ENCODE measurements at regions not wholly inside any gene's neighbourhood (a gene's known extent, or its start where the extent isn't known, plus 50 kb on each side); places are given as distances from the start of the nearest gene placed in this dataset.
A peak's percentile ranks its signal among the peaks of the same experiment; 100 is the strongest.

DNA sequence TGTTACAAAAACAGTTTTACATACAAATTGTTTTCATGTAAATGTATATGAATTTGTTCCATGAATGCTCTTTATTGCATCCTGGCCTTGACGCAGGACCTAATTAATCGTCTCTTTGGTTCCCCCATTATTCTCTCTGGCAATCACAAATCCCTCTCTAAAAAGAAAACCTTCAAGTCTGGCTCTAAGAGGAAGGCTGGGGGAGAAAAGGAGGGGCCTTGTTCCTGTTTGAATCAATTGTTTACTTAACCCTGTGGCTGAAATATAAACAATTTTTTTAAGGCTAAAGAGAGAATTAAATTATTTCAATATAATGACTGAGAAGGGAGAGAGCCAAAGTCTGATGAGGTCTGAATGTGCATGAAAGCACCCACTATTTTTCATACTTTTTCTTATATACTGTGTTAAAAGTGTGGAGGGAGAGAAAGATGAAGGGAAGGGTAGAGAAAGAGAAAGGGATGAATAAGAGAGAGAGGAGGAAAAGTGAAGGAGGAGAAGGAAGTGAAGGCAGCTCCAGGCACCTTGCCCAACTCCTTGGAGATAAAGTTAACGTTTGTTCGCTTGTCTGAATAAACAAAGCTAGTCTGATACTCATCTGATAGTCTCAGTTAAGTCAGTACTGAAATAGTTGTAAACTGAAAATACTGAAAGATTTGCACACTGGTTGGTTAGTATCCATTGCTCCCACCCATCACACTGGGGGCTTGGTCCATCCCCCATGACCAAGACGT lies 116.4 kb upstream of the SPDL1 start:
- no peak for TF ChIP-seq EZH2 (IDR thresholded peaks at IDR 0.05; ENCODE audit: borderline replicate concordance)
- TF ChIP-seq, protein P1, sequence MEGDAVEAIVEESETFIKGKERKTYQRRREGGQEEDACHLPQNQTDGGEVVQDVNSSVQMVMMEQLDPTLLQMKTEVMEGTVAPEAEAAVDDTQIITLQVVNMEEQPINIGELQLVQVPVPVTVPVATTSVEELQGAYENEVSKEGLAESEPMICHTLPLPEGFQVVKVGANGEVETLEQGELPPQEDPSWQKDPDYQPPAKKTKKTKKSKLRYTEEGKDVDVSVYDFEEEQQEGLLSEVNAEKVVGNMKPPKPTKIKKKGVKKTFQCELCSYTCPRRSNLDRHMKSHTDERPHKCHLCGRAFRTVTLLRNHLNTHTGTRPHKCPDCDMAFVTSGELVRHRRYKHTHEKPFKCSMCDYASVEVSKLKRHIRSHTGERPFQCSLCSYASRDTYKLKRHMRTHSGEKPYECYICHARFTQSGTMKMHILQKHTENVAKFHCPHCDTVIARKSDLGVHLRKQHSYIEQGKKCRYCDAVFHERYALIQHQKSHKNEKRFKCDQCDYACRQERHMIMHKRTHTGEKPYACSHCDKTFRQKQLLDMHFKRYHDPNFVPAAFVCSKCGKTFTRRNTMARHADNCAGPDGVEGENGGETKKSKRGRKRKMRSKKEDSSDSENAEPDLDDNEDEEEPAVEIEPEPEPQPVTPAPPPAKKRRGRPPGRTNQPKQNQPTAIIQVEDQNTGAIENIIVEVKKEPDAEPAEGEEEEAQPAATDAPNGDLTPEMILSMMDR (IDR thresholded peaks at IDR 0.05; ENCODE audit: poor library complexity): no peak
- TF ChIP-seq EZH2phosphoT487 (IDR thresholded peaks at IDR 0.05; ENCODE audit: low read depth, severe bottlenecking, unreplicated experiment): no peak
- H3K27ac ChIP-seq: no peak overlapping the region
- H3K4me2 ChIP-seq: peak overlapping the region; percentile 17
- H2AFZ ChIP-seq: peak overlapping the region; percentile 9
- no peaks in the 10 kb centered on the region for H3K36me3 ChIP-seq (replicated peaks; ENCODE audit: insufficient read depth, low read depth)
- H3K79me2 ChIP-seq: no peaks in the 10 kb centered on the region
- H3K4me1 ChIP-seq (ENCODE audit: insufficient read depth): peaks cover 12% of the 10 kb centered on the region
- H3K9me3 ChIP-seq (ENCODE audit: low read depth): no peaks in the 10 kb centered on the region
- WGBS (ENCODE audit: low lambda C conversion rate, missing lambda C conversion rate): 46% methylated on average over 5 of the region's 5 CpGs
- H3K4me3 ChIP-seq: no peak overlapping the region
- DNase-seq (ENCODE audit: low spot score): no peak
- no peaks in the 10 kb centered on the region for H3K9me2 ChIP-seq (replicated peaks; ENCODE audit: insufficient read depth)
- H4K20me1 ChIP-seq (ENCODE audit: insufficient read depth, poor library complexity, severe bottlenecking): no peaks in the 10 kb centered on the region
- no peaks in the 10 kb centered on the region for H3K27me3 ChIP-seq

DNA sequence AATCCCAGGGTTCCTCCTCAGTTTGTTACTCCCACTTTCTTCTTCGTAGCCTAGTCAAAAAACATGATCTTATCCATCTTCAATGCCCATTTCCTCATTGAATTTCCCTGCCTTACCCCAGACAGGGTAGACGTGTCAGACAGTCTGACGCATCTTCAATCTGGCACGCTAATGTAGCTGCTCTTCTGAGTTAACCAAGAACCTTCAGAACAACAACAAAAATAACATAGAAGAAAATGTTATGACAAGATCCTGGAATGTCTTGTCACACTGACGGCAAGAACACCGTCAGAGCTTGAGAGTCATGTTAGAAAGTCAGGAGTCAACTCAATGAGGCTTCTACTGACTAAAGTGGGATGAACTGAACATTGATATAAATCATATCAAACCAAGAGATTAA lies 122.7 kb upstream of the SPDL1 start:
- no peaks in the 10 kb centered on the region for H4K20me1 ChIP-seq (ENCODE audit: insufficient read depth, poor library complexity, severe bottlenecking)
- H3K27ac ChIP-seq: no peak overlapping the region
- H3K4me3 ChIP-seq: no peak overlapping the region
- 94% methylated on average over 6 of the region's 6 CpGs for WGBS (ENCODE audit: low lambda C conversion rate, missing lambda C conversion rate)
- H3K9me3 ChIP-seq (ENCODE audit: low read depth): no peaks in the 10 kb centered on the region
- no peaks in the 10 kb centered on the region for H3K4me1 ChIP-seq (ENCODE audit: insufficient read depth)
- H3K9me2 ChIP-seq (replicated peaks; ENCODE audit: insufficient read depth): no peaks in the 10 kb centered on the region
- H3K79me2 ChIP-seq: no peaks in the 10 kb centered on the region
- no peaks in the 10 kb centered on the region for H3K27me3 ChIP-seq
- no peak overlapping the region for H3K4me2 ChIP-seq
- H2AFZ ChIP-seq: no peak overlapping the region
- H3K36me3 ChIP-seq (replicated peaks; ENCODE audit: insufficient read depth, low read depth): no peaks in the 10 kb centered on the region
- DNase-seq (ENCODE audit: low spot score): no peak
- TF ChIP-seq EZH2phosphoT487 (IDR thresholded peaks at IDR 0.05; ENCODE audit: low read depth, severe bottlenecking, unreplicated experiment): no peak
- TF ChIP-seq, protein P1 (IDR thresholded peaks at IDR 0.05; ENCODE audit: poor library complexity): no peak
- no peak for TF ChIP-seq EZH2 (IDR thresholded peaks at IDR 0.05; ENCODE audit: borderline replicate concordance)

DNA sequence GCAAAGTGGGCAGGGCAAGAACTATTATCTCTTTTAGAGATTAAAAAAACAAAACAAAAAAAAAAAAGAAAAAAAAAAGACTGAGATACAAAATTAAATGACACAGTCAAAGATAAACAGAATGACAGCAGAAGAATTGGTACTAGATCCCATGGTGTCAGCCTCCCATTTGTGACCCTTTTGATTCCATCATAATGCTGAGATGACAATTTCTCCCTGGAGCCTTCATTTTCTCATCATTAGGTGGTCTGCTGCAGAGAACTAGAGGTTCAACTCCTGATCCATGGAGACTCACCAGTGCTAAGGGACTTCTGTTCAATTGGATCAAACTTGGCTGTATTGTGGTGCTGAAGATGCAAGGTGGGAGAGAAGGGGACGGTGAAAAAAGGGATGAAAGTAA lies 123.5 kb upstream of the SPDL1 start:
- no peak for DNase-seq (ENCODE audit: low spot score)
- H3K4me2 ChIP-seq: no peak overlapping the region
- no peaks in the 10 kb centered on the region for H3K79me2 ChIP-seq
- no peak overlapping the region for H3K4me3 ChIP-seq
- H3K9me2 ChIP-seq (replicated peaks; ENCODE audit: insufficient read depth): no peaks in the 10 kb centered on the region
- no peaks in the 10 kb centered on the region for H4K20me1 ChIP-seq (ENCODE audit: insufficient read depth, poor library complexity, severe bottlenecking)
- no peaks in the 10 kb centered on the region for H3K9me3 ChIP-seq (ENCODE audit: low read depth)
- H3K27ac ChIP-seq: no peak overlapping the region
- TF ChIP-seq EZH2phosphoT487 (IDR thresholded peaks at IDR 0.05; ENCODE audit: low read depth, severe bottlenecking, unreplicated experiment): no peak
- TF ChIP-seq, protein P1 (IDR thresholded peaks at IDR 0.05; ENCODE audit: poor library complexity): no peak
- no peak for TF ChIP-seq EZH2 (IDR thresholded peaks at IDR 0.05; ENCODE audit: borderline replicate concordance)
- H3K36me3 ChIP-seq (replicated peaks; ENCODE audit: insufficient read depth, low read depth): no peaks in the 10 kb centered on the region
- H3K4me1 ChIP-seq (ENCODE audit: insufficient read depth): no peaks in the 10 kb centered on the region
- WGBS (ENCODE audit: low lambda C conversion rate, missing lambda C conversion rate): 50% methylated on average over 1 of the region's 1 CpG
- no peaks in the 10 kb centered on the region for H3K27me3 ChIP-seq
- H2AFZ ChIP-seq: no peak overlapping the region
